OCI-LY7 (cell line): ENCODE measurements at regions not wholly inside any gene's neighbourhood (a gene's known extent, or its start where the extent isn't known, plus 50 kb on each side); places are given as distances from the start of the nearest gene placed in this dataset.

Experiments
- BruUV-seq: library from RNA; stranded (reverse); fragments of 400-500 nt; replicated peaks from 2 replicates; lab custom pipeline; 2021; lab: Mats Ljungman, UMichigan
- CTCF ChIA-PET: fragments of 300-600 bp; sonication (Branson Sonifier 250); formaldehyde crosslinking; loops from one replicate; lab custom pipeline; 2022; ENCODE audit warnings: antibody characterized with exemption; ENCODE audit not compliant: unreplicated experiment; lab: Charles Lee
- POLR2A ChIA-PET: fragments of 300-600 bp; sonication (Branson Sonifier 250); formaldehyde crosslinking; loops from one replicate; lab custom pipeline; 2022; ENCODE audit warnings: antibody characterized with exemption; lab: Charles Lee
- DNase-seq: peaks from one replicate; pipeline ENCODE4 v3.0.0-alpha.2; 2015; ENCODE audit warnings: low spot score
- H2AFZ ChIP-seq: fragments of 200-600 bp; sonication (generic), shearing (Covaris generic); 2 replicates; pipeline ENCODE4 v1.6.1; 2014; ENCODE audit warnings: mild to moderate bottlenecking, antibody characterized with exemption, low read length, moderate library complexity
- H3K27ac ChIP-seq: fragments of 200-600 bp; sonication (generic); 2 replicates; pipeline ENCODE4 v1.5.1; 2014; ENCODE audit warnings: mixed run types, low read depth, mild to moderate bottlenecking, moderate library complexity, low read length, inconsistent platforms; ENCODE audit not compliant: poor library complexity, severe bottlenecking
- H3K36me3 ChIP-seq: fragments of 200-600 bp; sonication (generic); 2 replicates; pipeline ENCODE4 v1.6.1; 2014; ENCODE audit warnings: mild to moderate bottlenecking, antibody characterized with exemption, low read length, moderate library complexity, mixed read lengths; ENCODE audit not compliant: insufficient read depth
- H3K4me1 ChIP-seq: fragments of 200-600 bp; sonication (generic); 2 replicates; pipeline ENCODE4 v1.5.1; 2014; ENCODE audit warnings: mild to moderate bottlenecking, low read length; ENCODE audit not compliant: insufficient read depth, poor library complexity, severe bottlenecking
- H3K4me2 ChIP-seq: fragments of 200-600 bp; sonication (generic); 2 replicates; pipeline ENCODE4 v1.6.1; 2014; ENCODE audit warnings: mild to moderate bottlenecking, low read length
- H3K4me3 ChIP-seq: fragments of 200-600 bp; sonication (generic); 2 replicates; pipeline ENCODE4 v1.5.1; 2014; ENCODE audit warnings: mild to moderate bottlenecking, low read depth, low read length; ENCODE audit not compliant: poor library complexity, severe bottlenecking
- H3K79me2 ChIP-seq: fragments of 200-600 bp; sonication (generic); 2 replicates; pipeline ENCODE4 v1.6.1; 2016; ENCODE audit warnings: low read depth, mild to moderate bottlenecking, low read length, moderate library complexity, mixed read lengths; ENCODE audit not compliant: insufficient read depth
- H3K9me2 ChIP-seq: fragments of 200-600 bp; sonication (generic); 2 replicates; pipeline ENCODE4 v1.6.1; 2016; ENCODE audit warnings: mild to moderate bottlenecking, low read length, mixed read lengths; ENCODE audit not compliant: insufficient read depth
- H3K9me3 ChIP-seq: fragments of 200-600 bp; sonication (generic); 2 replicates; pipeline ENCODE4 v1.6.1; 2014; ENCODE audit warnings: mild to moderate bottlenecking, mixed run types, low read length, mixed read lengths
- H4K20me1 ChIP-seq: fragments of 200-600 bp; sonication (generic); 2 replicates; pipeline ENCODE4 v1.6.1; 2014; ENCODE audit warnings: mild to moderate bottlenecking, antibody characterized with exemption, low read length, moderate library complexity, mixed read lengths; ENCODE audit not compliant: insufficient read depth
- CTCF ChIP-seq: fragments of 200-600 bp; sonication (generic); conservative IDR thresholded peaks from 2 replicates; pipeline ENCODE4 v1.5.1; 2014; ENCODE audit warnings: mild to moderate bottlenecking, antibody characterized with exemption, low read length, moderate library complexity, mixed read lengths
- EZH2phosphoT487 ChIP-seq: fragments of 200-600 bp; sonication (generic); IDR thresholded peaks from 2 replicates; pipeline ENCODE4 v1.6.1; 2018; ENCODE audit warnings: low read depth, borderline replicate concordance, mild to moderate bottlenecking, mixed run types, antibody characterized with exemption, low read length, moderate library complexity, mixed read lengths
- intact Hi-C: fragments of 100-400 bp; cut with micrococcal nuclease; formaldehyde crosslinking; loops from one replicate; pipeline ENCODE4 v1.10.0; 2022; ENCODE audit not compliant: unreplicated experiment

GRCh38 chr12:84745127-84745526 is 167.5 kb downstream of the SLC6A15 start:
- TF ChIP-seq CTCF: no peak
- TF ChIP-seq EZH2phosphoT487: no peak
- CTCF ChIA-PET: no interaction called here
- Histone ChIP-seq H4K20me1 (no peaks in the 10 kb centered on the region; the same call in 1 of the 2 replicates), H3K9me3 (no peaks in the 10 kb centered on the region), H3K4me3 (no peak overlapping the region), H3K9me2 (no peaks in the 10 kb centered on the region), H3K79me2 (no peaks in the 10 kb centered on the region), H3K36me3 (no peaks in the 10 kb centered on the region), H3K4me2 (no peak overlapping the region), H2AFZ (no peak overlapping the region), H3K4me1 (no peaks in the 10 kb centered on the region), H3K27ac (no peak overlapping the region)
- intact Hi-C loops: no loop called here
- BruUV-seq: no TSS peak
- DNase-seq: no peak
- POLR2A ChIA-PET: no interaction called here

- H3K9me2 ChIP-seq: no peaks in the 10 kb centered on the region
- TF ChIP-seq EZH2phosphoT487 (no peak), CTCF (no peak)
- intact Hi-C loops: no loop called here
- POLR2A ChIA-PET: no interaction called here
- CTCF ChIA-PET: no interaction called here
- no peaks in the 10 kb centered on the region for H3K36me3 ChIP-seq
- H3K4me3 ChIP-seq: no peak overlapping the region
- no TSS peak for BruUV-seq
- H3K4me2 ChIP-seq: no peak overlapping the region
- H3K4me1 ChIP-seq: no peaks in the 10 kb centered on the region
- no peak for DNase-seq
- H3K27ac ChIP-seq: no peak overlapping the region
- no peaks in the 10 kb centered on the region for H3K79me2 ChIP-seq
- H3K9me3 ChIP-seq: no peaks in the 10 kb centered on the region
- no peaks in the 10 kb centered on the region; the same call in 1 of the 2 replicates for H4K20me1 ChIP-seq
- H2AFZ ChIP-seq: no peak overlapping the region
These were observed 170.9 kb downstream of the SLC6A15 start for GRCh38 chr12:84741692-84742091.

GRCh38 chr12:84741031-84741430 is 171.6 kb downstream of the SLC6A15 start:
- TF ChIP-seq EZH2phosphoT487: no peak
- TF ChIP-seq CTCF: no peak
- no TSS peak for BruUV-seq
- CTCF ChIA-PET: no interaction called here
- no peak overlapping the region for H3K4me3 ChIP-seq
- no peak for DNase-seq
- no peaks in the 10 kb centered on the region; the same call in 1 of the 2 replicates for H4K20me1 ChIP-seq
- H3K4me2 ChIP-seq: no peak overlapping the region
- no peak overlapping the region for H3K27ac ChIP-seq
- no peaks in the 10 kb centered on the region for H3K79me2 ChIP-seq
- H3K36me3 ChIP-seq: no peaks in the 10 kb centered on the region
- H2AFZ ChIP-seq: no peak overlapping the region
- POLR2A ChIA-PET: no interaction called here
- H3K9me3 ChIP-seq: no peaks in the 10 kb centered on the region
- H3K9me2 ChIP-seq: no peaks in the 10 kb centered on the region
- intact Hi-C loops: no loop called here
- H3K4me1 ChIP-seq: no peaks in the 10 kb centered on the region
